ENCODE measurements at regions not wholly inside any gene's neighbourhood (a gene's known extent, or its start where the extent isn't known, plus 50 kb on each side); places are given as distances from the start of the nearest gene placed in this dataset.
A peak's percentile ranks its signal among the peaks of the same experiment; 100 is the strongest.

- DNase-seq = no peak
These were observed 144.4 kb upstream of the SESN3 start for GRCh38 chr11:95375451-95375850.

- DNase-seq = no peak
These were observed 143.1 kb upstream of the SESN3 start for GRCh38 chr11:95374105-95374504.

GRCh38 chr11:95373241-95373640, 142.2 kb upstream of the SESN3 start:
- no peak for DNase-seq

GRCh38 chr11:95372097-95372656, 141.2 kb upstream of the SESN3 start:
- DNase-seq = peak; percentile 77

GRCh38 chr11:95371153-95371552, 140.2 kb upstream of the SESN3 start:
- DNase-seq = peak; percentile 96

GRCh38 chr11:95367726-95368125, 136.7 kb upstream of the SESN3 start:
- no peak for DNase-seq

- peak; percentile 93 for DNase-seq
These were observed 134.3 kb upstream of the SESN3 start for GRCh38 chr11:95365348-95365747.

- peak; percentile 20 for DNase-seq
These were observed 133.6 kb upstream of the SESN3 start for GRCh38 chr11:95364324-95365295.

GRCh38 chr11:95363708-95364107, 132.7 kb upstream of the SESN3 start:
- DNase-seq = no peak

GRCh38 chr11:95363164-95363563, 132.2 kb upstream of the SESN3 start:
- peak; percentile 69 for DNase-seq

GRCh38 chr11:95361180-95361579, 130.2 kb upstream of the SESN3 start:
- no peak for DNase-seq

- DNase-seq = peak; percentile 87
These were observed 129.5 kb upstream of the SESN3 start for GRCh38 chr11:95360377-95361075.

- DNase-seq = no peak
These were observed 128.8 kb upstream of the SESN3 start for GRCh38 chr11:95359756-95360155.

- DNase-seq = no peak
These were observed 128.3 kb upstream of the SESN3 start for GRCh38 chr11:95359341-95359663.

- DNase-seq = no peak
These were observed 127.7 kb upstream of the SESN3 start for GRCh38 chr11:95358511-95359340.

GRCh38 chr11:95354304-95354703, 123.3 kb upstream of the SESN3 start:
- no peak for DNase-seq

GRCh38 chr11:95353706-95354105, 122.7 kb upstream of the SESN3 start:
- DNase-seq = no peak

- no peak for DNase-seq
These were observed 121.8 kb upstream of the SESN3 start for GRCh38 chr11:95352733-95353346.

GRCh38 chr11:95349345-95349942, 118.4 kb upstream of the SESN3 start:
- no peak for DNase-seq

- DNase-seq = no peak
These were observed 115.3 kb upstream of the SESN3 start for GRCh38 chr11:95346265-95346664.

- DNase-seq = peak; percentile 79
These were observed 114.6 kb upstream of the SESN3 start for GRCh38 chr11:95345651-95346050.
